HG03039 (cell line): ENCODE measurements at regions not wholly inside any gene's neighbourhood (a gene's known extent, or its start where the extent isn't known, plus 50 kb on each side); places are given as distances from the start of the nearest gene placed in this dataset.
"Not testable (repeated sequence)": the region's sequence is repeated elsewhere in the genome, so short reads cannot be mapped to it uniquely, and the experiment has no call there.

Source experiments
- ATAC-seq: cut with Tn5 transposase; IDR thresholded peaks from one replicate; pipeline ENCODE4 v1.9.1; 2021; ENCODE audit warnings: mild to moderate bottlenecking, moderate library complexity; ENCODE audit not compliant: unreplicated experiment

- ATAC-seq: no peak
These were observed 94.7 kb upstream of the LOC128125822 start for GRCh38 chr6:63477422-63478040.

- ATAC-seq: no peak
These were observed 93.5 kb upstream of the LOC128125822 start for GRCh38 chr6:63478734-63479133.

- ATAC-seq: no peak
These were observed 86.1 kb upstream of the LOC128125822 start for GRCh38 chr6:63486196-63486595.

- no peak for ATAC-seq
These were observed 85.0 kb upstream of the LOC128125822 start for GRCh38 chr6:63487103-63487813.

DNA sequence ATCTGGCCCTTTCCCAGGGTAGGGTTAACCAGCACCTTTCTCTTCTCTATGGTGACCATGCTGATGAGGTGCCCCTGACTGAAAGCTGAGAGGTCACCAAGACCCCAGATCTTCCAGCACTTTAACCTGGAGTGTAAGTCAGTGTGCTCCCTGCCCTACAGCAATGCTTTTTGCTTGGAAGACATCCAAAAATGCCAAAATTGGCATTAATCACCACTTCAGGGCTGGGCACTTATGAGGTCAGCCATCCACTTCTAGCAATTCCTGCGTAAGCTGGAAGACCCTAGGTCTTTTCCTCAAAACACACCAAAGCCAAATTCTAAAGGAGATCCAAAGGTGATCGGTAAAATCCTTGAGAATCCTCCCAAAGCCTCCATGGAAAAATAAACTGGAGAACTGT is 81.2 kb upstream of the LOC128125822 start:
- ATAC-seq: no peak

DNA sequence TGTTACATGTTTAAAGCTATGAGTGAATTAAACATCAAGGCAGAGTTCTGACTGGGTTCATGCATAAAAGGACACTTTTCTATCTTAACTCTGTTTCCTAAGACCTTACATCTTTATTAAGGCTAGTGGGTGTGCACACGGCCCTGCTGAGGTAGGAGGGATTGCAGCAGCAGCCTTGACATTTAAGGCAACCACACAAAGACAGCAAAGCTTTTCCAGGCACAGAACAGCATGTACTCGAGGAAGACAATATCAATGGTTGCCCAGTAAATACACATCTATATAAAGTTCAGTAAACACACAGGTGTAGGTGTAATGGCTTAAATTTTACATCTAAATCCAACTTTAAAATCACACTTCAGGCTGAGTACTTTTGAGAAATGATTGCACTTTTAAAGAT is 79.8 kb upstream of the LOC128125822 start:
- no peak for ATAC-seq

GRCh38 chr6:63493557-63493956 is 78.7 kb upstream of the LOC128125822 start:
- ATAC-seq: no peak

- ATAC-seq: no peak
These were observed 75.9 kb upstream of the LOC128125822 start for GRCh38 chr6:63496361-63496804.

DNA sequence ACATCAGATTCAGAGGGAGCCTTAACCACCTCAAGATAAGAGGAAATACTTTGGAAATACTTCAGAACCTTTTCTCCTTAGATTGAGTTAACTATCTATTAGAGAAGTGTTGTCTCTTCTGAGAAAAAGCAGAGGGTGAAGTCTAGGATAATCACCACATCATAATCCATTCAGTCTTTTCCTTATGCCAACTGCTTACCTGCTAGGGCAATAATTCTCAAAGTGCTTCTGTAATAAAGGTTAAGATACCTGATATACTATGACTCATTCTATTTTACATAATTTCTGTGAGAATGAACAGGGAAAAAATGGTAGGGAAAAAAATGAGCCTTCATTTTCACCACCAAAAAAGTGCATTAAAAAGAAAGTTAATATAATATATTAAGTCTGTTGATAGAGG is 70.1 kb upstream of the LOC128125822 start:
- no peak for ATAC-seq

DNA sequence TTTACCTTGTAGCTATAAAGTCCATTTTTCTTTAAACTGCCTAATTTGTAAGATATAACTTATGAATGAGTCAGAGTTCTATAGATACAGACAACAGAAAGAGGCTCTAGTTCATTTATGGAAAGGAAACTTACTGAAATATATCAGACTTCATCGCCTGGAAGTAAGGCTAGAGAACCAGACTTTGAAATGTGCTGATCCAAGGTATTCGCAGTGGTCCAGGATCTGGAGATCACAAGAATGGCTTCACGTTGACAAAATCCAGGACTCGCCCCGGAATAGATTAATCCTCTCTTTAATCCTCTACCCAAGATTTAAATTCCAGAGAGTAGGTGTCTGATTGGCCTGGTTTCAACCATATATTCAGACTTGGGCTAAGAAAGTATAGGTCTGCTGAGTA is 69.1 kb upstream of the LOC128125822 start:
- no peak for ATAC-seq

DNA sequence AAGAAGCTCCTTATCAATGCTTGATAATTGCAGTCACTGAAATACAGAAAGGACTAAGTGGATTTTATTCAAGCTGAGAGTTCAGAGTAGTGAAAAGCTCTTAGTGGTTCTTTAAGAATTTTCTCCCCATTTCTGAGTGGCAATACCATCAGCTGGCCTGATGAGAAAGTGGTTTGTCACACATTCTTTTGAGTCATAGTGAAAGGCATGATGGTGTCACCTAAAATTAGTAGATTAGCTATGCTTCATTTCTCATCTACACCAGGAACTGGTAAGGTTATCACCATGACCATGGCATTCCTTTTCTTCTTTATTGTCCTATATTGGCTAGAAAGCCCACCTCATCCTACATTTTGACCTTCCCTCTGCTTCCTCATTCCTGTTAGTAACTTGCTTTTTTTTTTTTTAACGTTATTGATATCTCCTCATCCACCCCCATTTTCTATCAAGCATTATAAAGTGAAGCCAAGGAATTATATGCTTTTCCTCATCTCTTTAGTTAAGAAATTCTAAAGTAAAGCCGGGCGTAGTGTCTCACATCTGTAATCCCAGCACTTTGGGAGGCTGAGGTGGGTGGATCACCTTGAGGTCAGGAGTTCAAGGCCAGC is 67.4 kb upstream of the LOC128125822 start:
- peak; percentile 98 for ATAC-seq

DNA sequence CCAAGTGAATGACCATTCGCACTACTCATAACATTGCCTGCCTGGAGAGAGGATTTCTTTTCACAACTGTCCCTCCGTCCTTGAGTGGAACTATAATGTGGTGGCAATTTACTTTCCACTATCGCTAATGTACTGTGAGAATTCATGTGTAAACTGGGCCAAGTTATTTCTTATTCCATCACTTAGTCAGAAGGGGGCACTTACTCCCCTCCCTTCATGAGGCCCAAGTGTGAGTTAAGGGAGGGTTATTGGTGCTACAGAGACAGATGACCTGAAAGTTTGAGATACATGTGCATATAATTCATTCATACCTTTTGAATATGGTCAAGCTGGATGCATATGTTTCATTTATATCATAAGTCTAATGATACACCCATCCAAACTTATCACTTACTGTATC is 65.2 kb upstream of the LOC128125822 start:
- ATAC-seq: no peak

DNA sequence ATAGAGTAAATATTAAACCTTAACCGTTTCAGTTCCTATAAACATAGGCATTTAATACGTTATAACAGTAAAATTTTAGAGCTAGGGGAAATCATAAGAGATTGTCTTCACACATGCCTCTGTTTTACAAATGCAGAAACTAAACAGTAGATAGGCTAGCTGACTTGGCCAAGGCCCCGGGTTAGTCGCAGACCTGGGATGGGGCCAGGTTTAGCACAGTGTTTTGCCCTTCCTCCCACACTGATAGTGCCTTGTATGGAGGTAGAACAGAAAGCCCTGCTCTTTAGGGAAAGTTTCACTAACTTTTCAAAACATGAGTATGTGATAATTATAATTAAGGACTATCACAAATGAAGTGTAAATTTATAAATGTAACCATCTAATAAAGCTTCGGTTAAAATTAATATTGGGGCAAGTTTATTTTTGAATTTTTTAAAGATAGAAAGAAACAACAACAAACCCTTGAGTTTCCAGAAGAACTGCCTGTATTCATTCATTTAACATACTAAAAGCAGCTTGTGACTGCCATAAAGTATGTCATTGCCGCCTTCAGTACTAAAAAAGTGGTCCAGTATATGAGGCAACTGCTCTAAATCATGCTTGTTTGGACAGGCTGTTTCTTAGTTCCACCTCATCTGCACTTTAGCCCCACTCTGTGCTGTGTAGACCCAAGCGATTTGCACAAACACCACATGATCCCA is 62.5 kb upstream of the LOC128125822 start:
- ATAC-seq: peak; percentile 53

- ATAC-seq: no peak
These were observed 62.0 kb upstream of the LOC128125822 start for GRCh38 chr6:63510353-63510686.

DNA sequence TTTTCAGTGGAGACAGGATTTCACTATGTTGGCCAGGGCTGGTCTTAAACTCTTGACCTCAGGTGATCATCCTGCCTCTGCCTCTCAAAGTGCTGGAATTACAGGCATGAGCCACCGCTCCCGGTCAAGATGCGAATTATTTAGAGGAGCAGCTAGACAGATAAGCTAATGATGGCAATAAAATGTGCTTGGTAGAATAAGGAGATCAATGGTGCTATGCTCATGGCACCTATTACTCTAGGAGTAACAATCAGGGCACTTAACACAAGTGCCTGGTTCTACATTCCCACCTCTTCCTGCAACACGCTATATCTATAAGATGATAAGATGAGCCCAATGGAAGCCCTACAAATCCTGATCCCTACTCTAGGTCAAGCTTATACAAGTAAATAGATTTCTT is 61.4 kb upstream of the LOC128125822 start:
- ATAC-seq: no peak

- no peak for ATAC-seq
These were observed 57.6 kb upstream of the LOC128125822 start for GRCh38 chr6:63514488-63515173.

GRCh38 chr6:63515227-63515626 is 57.1 kb upstream of the LOC128125822 start:
- ATAC-seq: not testable (repeated sequence)

GRCh38 chr6:63516186-63516944 is 55.9 kb upstream of the LOC128125822 start:
- ATAC-seq: no peak

GRCh38 chr6:63517221-63517620 is 55.1 kb upstream of the LOC128125822 start:
- ATAC-seq: no peak

- no peak for ATAC-seq
These were observed 50.6 kb upstream of the LOC128125822 start for GRCh38 chr6:63521475-63522210.
